NT2/D1 (cell line): ENCODE measurements at regions not wholly inside any gene's neighbourhood (a gene's known extent, or its start where the extent isn't known, plus 50 kb on each side); places are given as distances from the start of the nearest gene placed in this dataset.

Experiments used
- SUZ12 ChIP-seq: IDR thresholded peaks from 2 replicates; pipeline ENCODE4 v1.6.1; 2011; ENCODE audit not compliant: insufficient read length, insufficient read depth; ENCODE audit errors: extremely low read depth
- YY1 ChIP-seq: IDR thresholded peaks from 2 replicates; pipeline ENCODE4 v1.6.1; 2011; ENCODE audit not compliant: insufficient read length, insufficient read depth

GRCh38 chr2:192655916-192656315 is 461.2 kb upstream of the TMEFF2 start:
- TF ChIP-seq YY1 (no peak), SUZ12 (no peak)
